NCI-H146 (cell line): ENCODE measurements at regions not wholly inside any gene's neighbourhood (a gene's known extent, or its start where the extent isn't known, plus 50 kb on each side); places are given as distances from the start of the nearest gene placed in this dataset.

Experiments
- DNase-seq: peaks from one replicate; lab custom pipeline; 2025; lab: John Stamatoyannopoulos, UW

- DNase-seq: peak; percentile 86
These were observed 123.3 kb upstream of the GADD45A start for GRCh38 chr1:67561704-67562113.

GRCh38 chr1:67563684-67564083, 121.3 kb upstream of the GADD45A start:
- DNase-seq: no peak

GRCh38 chr1:67564193-67564592, 120.8 kb upstream of the GADD45A start:
- DNase-seq: no peak

GRCh38 chr1:67566803-67567377, 118.1 kb upstream of the GADD45A start:
- DNase-seq: no peak

GRCh38 chr1:67570486-67571143, 114.4 kb upstream of the GADD45A start:
- no peak for DNase-seq

- DNase-seq: peak; percentile 31
These were observed 113.6 kb upstream of the GADD45A start for GRCh38 chr1:67571406-67571805.

GRCh38 chr1:67571901-67572593, 113.0 kb upstream of the GADD45A start:
- no peak for DNase-seq

GRCh38 chr1:67572594-67573221, 112.3 kb upstream of the GADD45A start:
- peak; percentile 68 for DNase-seq

- DNase-seq: peak; percentile 27
These were observed 111.6 kb upstream of the GADD45A start for GRCh38 chr1:67573311-67573872.

GRCh38 chr1:67574221-67574620, 110.8 kb upstream of the GADD45A start:
- DNase-seq: no peak

GRCh38 chr1:67575861-67576260, 109.1 kb upstream of the GADD45A start:
- no peak for DNase-seq

- DNase-seq: no peak
These were observed 108.5 kb upstream of the GADD45A start for GRCh38 chr1:67576474-67576873.

GRCh38 chr1:67577646-67578045, 107.4 kb upstream of the GADD45A start:
- DNase-seq: no peak

GRCh38 chr1:67578397-67579020, 106.5 kb upstream of the GADD45A start:
- DNase-seq: peak; percentile 72

- no peak for DNase-seq
These were observed 105.2 kb upstream of the GADD45A start for GRCh38 chr1:67579623-67580394.

- no peak for DNase-seq
These were observed 104.2 kb upstream of the GADD45A start for GRCh38 chr1:67580691-67581403.

GRCh38 chr1:67582625-67583461, 102.2 kb upstream of the GADD45A start:
- no peak for DNase-seq

GRCh38 chr1:67583462-67583950, 101.5 kb upstream of the GADD45A start:
- no peak for DNase-seq

- no peak for DNase-seq
These were observed 100.1 kb upstream of the GADD45A start for GRCh38 chr1:67584938-67585337.

GRCh38 chr1:67586596-67586995, 98.4 kb upstream of the GADD45A start:
- DNase-seq: no peak
